ENCODE measurements at regions not wholly inside any gene's neighbourhood (a gene's known extent, or its start where the extent isn't known, plus 50 kb on each side); places are given as distances from the start of the nearest gene placed in this dataset.
"Not testable (repeated sequence)": the region's sequence is repeated elsewhere in the genome, so short reads cannot be mapped to it uniquely, and the experiment has no call there.

DNA sequence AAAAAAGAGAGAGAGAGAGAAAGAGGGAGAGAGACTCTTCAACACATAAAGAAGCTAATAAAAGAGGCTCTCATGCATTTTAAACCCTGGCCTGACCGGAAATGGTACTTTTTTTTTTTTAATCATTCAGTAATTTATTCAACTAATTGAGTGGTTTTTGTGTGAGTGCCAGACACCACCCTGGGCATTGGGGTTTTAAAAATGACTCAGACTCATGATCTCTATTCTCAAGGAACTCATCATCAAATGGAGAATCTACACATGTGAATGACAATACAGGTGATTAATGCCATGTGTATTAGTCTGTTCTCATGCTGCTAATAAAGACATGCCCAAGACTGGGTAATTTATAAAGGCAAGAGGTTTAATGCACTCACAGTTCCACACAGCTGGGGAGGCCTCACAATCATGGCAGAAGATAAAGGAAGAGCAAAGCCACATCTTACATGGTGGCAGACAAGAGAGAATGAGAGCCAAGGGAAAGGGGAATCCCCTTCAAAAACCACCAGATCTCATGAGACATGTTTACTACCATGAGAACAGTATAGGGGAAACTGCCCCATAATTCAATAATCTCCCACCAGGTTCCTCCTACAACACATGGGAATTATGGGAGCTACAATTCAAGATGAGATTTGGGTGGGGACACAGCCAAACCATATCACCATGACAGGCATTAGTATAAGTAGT is 158.5 kb upstream of the AUTS2 start:
- no peak overlapping the region for H3K4me3 ChIP-seq (ENCODE audit: low read length)
- no peaks in the 10 kb centered on the region for H3K27me3 ChIP-seq (ENCODE audit: control insufficient read depth, insufficient read depth, low read length)
- no peaks in the 10 kb centered on the region for H3K36me3 ChIP-seq (ENCODE audit: control insufficient read depth, low read depth, low read length)
- no peaks in the 10 kb centered on the region for H3K4me1 ChIP-seq (ENCODE audit: control insufficient read depth, low read depth, low read length)
- H3K27ac ChIP-seq (ENCODE audit: low read length), result no peak overlapping the region
- no peaks in the 10 kb centered on the region for H3K9me3 ChIP-seq (ENCODE audit: control insufficient read depth, low read depth, low read length)
- H3K9ac ChIP-seq (ENCODE audit: low read length), result no peak overlapping the region

GRCh38 chr7:69440976-69441375 is 157.3 kb upstream of the AUTS2 start:
- Histone ChIP-seq H3K9me3 (ENCODE audit: control insufficient read depth, low read depth, low read length) (no peaks in the 10 kb centered on the region), H3K27ac (ENCODE audit: low read length) (no peak overlapping the region), H3K4me1 (ENCODE audit: control insufficient read depth, low read depth, low read length) (no peaks in the 10 kb centered on the region), H3K4me3 (ENCODE audit: low read length) (no peak overlapping the region), H3K9ac (ENCODE audit: low read length) (no peak overlapping the region), H3K27me3 (ENCODE audit: control insufficient read depth, insufficient read depth, low read length) (no peaks in the 10 kb centered on the region), H3K36me3 (ENCODE audit: control insufficient read depth, low read depth, low read length) (no peaks in the 10 kb centered on the region)

DNA sequence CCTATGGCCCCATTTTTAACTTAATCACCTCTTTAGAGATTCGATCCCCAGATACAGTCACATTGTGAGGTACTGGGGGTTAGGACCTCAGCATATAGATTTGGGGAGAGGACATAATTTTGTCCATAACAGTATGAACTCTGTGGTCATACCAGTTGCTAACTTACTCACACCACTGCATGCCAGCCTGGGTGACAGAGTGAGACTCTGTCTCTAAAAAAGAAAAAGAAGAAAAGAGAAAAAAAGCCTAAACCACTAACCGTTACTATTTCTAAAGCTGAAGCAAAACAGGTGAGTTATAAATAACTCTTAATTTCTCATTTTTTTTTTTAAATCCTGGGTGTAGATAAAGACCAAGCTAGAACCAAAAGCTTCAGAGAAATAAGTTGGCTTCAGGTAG is 155.1 kb upstream of the AUTS2 start:
- Histone ChIP-seq H3K4me3 (ENCODE audit: low read length) (no peak overlapping the region), H3K9ac (ENCODE audit: low read length) (no peak overlapping the region), H3K27ac (ENCODE audit: low read length) (no peak overlapping the region), H3K4me1 (ENCODE audit: control insufficient read depth, low read depth, low read length) (no peaks in the 10 kb centered on the region), H3K36me3 (ENCODE audit: control insufficient read depth, low read depth, low read length) (no peaks in the 10 kb centered on the region), H3K9me3 (ENCODE audit: control insufficient read depth, low read depth, low read length) (no peaks in the 10 kb centered on the region), H3K27me3 (ENCODE audit: control insufficient read depth, insufficient read depth, low read length) (peaks cover 4% of the 10 kb centered on the region)

GRCh38 chr7:69445541-69445940 is 152.7 kb upstream of the AUTS2 start:
- Histone ChIP-seq H3K27ac (ENCODE audit: low read length) (no peak overlapping the region), H3K4me3 (ENCODE audit: low read length) (no peak overlapping the region), H3K9ac (ENCODE audit: low read length) (no peak overlapping the region), H3K36me3 (ENCODE audit: control insufficient read depth, low read depth, low read length) (no peaks in the 10 kb centered on the region), H3K9me3 (ENCODE audit: control insufficient read depth, low read depth, low read length) (no peaks in the 10 kb centered on the region), H3K27me3 (ENCODE audit: control insufficient read depth, insufficient read depth, low read length) (peaks cover 13% of the 10 kb centered on the region), H3K4me1 (ENCODE audit: control insufficient read depth, low read depth, low read length) (peaks cover 7% of the 10 kb centered on the region)

DNA sequence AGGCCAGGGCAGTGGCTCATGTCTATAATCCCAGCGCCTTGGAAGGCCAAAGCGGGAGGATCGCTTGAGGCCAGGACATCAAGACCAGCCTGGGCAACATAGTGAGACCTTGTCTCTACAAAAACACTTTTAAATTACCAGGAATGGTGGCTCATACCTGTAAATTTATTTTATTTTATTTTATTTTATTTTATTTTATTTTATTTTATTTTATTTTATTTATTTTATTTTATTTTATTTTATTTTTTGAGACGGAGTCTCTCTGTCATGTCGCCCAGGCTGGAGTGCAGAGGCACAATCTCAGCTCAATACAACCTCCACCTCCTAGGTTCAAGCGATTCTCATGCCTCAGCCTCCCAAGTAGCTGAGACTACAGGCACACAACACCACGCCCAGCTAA is 152.1 kb upstream of the AUTS2 start:
- H3K9me3 ChIP-seq (ENCODE audit: control insufficient read depth, low read depth, low read length); H3K36me3 ChIP-seq (ENCODE audit: control insufficient read depth, low read depth, low read length); H3K27ac ChIP-seq (ENCODE audit: low read length); H3K9ac ChIP-seq (ENCODE audit: low read length); H3K4me3 ChIP-seq (ENCODE audit: low read length): not testable (repeated sequence)
- H3K4me1 ChIP-seq (ENCODE audit: control insufficient read depth, low read depth, low read length), result peaks cover 14% of the 10 kb centered on the region
- peaks cover 19% of the 10 kb centered on the region for H3K27me3 ChIP-seq (ENCODE audit: control insufficient read depth, insufficient read depth, low read length)

GRCh38 chr7:69448071-69448470 is 150.2 kb upstream of the AUTS2 start:
- no peaks in the 10 kb centered on the region for H3K9me3 ChIP-seq (ENCODE audit: control insufficient read depth, low read depth, low read length)
- H3K36me3 ChIP-seq (ENCODE audit: control insufficient read depth, low read depth, low read length), result no peaks in the 10 kb centered on the region
- peaks cover 14% of the 10 kb centered on the region for H3K4me1 ChIP-seq (ENCODE audit: control insufficient read depth, low read depth, low read length)
- H3K9ac ChIP-seq (ENCODE audit: low read length), result no peak overlapping the region
- H3K27ac ChIP-seq (ENCODE audit: low read length), result no peak overlapping the region
- no peak overlapping the region for H3K4me3 ChIP-seq (ENCODE audit: low read length)
- peaks cover 35% of the 10 kb centered on the region for H3K27me3 ChIP-seq (ENCODE audit: control insufficient read depth, insufficient read depth, low read length)

DNA sequence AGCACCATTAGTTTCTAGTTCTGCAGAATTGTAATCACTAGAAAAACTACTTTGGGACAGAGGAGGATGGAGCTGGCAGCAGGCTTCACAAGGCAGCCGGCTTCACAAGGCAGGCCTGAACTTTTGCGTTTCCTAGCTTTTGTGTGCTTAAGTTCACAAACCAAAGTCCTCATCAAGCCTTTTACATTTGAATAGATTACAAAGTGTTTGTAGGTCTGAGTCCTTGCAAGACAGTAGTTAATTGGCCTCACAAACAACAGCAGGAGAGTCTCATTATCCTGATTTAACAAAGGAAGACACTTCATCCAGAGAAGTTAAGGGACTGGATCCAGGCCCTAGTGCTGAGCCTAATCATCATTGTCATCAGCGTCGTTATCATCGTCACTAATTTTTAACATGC is 147.8 kb upstream of the AUTS2 start:
- Histone ChIP-seq H3K9ac (ENCODE audit: low read length) (no peak overlapping the region), H3K4me3 (ENCODE audit: low read length) (no peak overlapping the region), H3K36me3 (ENCODE audit: control insufficient read depth, low read depth, low read length) (no peaks in the 10 kb centered on the region), H3K4me1 (ENCODE audit: control insufficient read depth, low read depth, low read length) (peaks cover 14% of the 10 kb centered on the region), H3K9me3 (ENCODE audit: control insufficient read depth, low read depth, low read length) (no peaks in the 10 kb centered on the region), H3K27me3 (ENCODE audit: control insufficient read depth, insufficient read depth, low read length) (peaks cover 35% of the 10 kb centered on the region), H3K27ac (ENCODE audit: low read length) (no peak overlapping the region)

- Histone ChIP-seq H3K27ac (ENCODE audit: low read length) (no peak overlapping the region), H3K9ac (ENCODE audit: low read length) (no peak overlapping the region), H3K9me3 (ENCODE audit: control insufficient read depth, low read depth, low read length) (no peaks in the 10 kb centered on the region), H3K36me3 (ENCODE audit: control insufficient read depth, low read depth, low read length) (no peaks in the 10 kb centered on the region), H3K4me1 (ENCODE audit: control insufficient read depth, low read depth, low read length) (peaks cover 14% of the 10 kb centered on the region), H3K27me3 (ENCODE audit: control insufficient read depth, insufficient read depth, low read length) (peaks cover 35% of the 10 kb centered on the region), H3K4me3 (ENCODE audit: low read length) (no peak overlapping the region)
These were observed 146.6 kb upstream of the AUTS2 start for GRCh38 chr7:69451715-69452114.

DNA sequence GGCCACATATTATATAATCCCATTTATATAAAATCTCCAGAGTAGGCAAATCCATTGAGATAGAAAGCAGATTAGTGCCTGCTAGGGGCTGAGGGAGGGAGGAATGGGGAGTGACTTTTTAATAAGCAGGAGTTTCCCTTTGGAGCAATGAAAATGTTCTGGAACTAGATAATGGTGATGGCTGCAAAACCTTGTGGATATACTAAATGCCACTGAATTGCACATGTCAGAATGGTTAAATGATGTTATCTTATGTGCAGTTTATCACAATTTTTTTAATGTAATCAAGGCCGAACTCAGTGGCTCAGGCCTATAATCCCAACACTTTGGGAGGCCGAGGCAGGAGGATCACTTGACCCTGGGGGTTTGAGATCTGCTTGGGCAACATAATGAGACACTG is 145.5 kb upstream of the AUTS2 start:
- H3K9me3 ChIP-seq (ENCODE audit: control insufficient read depth, low read depth, low read length), result no peaks in the 10 kb centered on the region
- no peak overlapping the region for H3K9ac ChIP-seq (ENCODE audit: low read length)
- no peak overlapping the region for H3K4me3 ChIP-seq (ENCODE audit: low read length)
- H3K27ac ChIP-seq (ENCODE audit: low read length), result no peak overlapping the region
- no peaks in the 10 kb centered on the region for H3K36me3 ChIP-seq (ENCODE audit: control insufficient read depth, low read depth, low read length)
- H3K4me1 ChIP-seq (ENCODE audit: control insufficient read depth, low read depth, low read length), result peaks cover 19% of the 10 kb centered on the region
- H3K27me3 ChIP-seq (ENCODE audit: control insufficient read depth, insufficient read depth, low read length), result peaks cover 35% of the 10 kb centered on the region

- Histone ChIP-seq H3K9ac (ENCODE audit: low read length) (no peak overlapping the region), H3K27ac (ENCODE audit: low read length) (no peak overlapping the region), H3K4me1 (ENCODE audit: control insufficient read depth, low read depth, low read length) (peaks cover 13% of the 10 kb centered on the region), H3K27me3 (ENCODE audit: control insufficient read depth, insufficient read depth, low read length) (peaks cover under 1% of the 10 kb centered on the region), H3K4me3 (ENCODE audit: low read length) (peak overlapping the region; percentile 10), H3K9me3 (ENCODE audit: control insufficient read depth, low read depth, low read length) (no peaks in the 10 kb centered on the region), H3K36me3 (ENCODE audit: control insufficient read depth, low read depth, low read length) (no peaks in the 10 kb centered on the region)
These were observed 140.4 kb upstream of the AUTS2 start for GRCh38 chr7:69457595-69458504.

DNA sequence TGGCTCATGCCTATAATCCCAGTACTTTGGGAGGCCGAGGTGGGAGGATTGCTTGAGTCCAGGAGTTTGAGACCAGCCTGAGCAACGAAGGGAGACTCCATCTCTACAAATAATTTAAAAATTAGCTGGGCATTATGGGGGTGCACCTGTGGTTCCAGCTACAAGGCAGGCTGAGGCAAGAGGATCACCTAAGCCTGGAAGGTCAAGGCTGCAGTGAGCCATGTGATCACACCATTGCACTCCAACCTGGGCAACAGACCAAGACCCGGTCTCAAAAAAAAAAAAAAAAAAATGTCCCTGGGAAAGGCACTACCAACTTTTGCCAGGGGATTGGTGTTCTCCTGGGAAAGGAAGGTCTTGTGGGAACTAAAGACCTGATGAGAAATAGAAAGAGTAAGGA is 134.2 kb upstream of the AUTS2 start:
- no peaks in the 10 kb centered on the region for H3K4me1 ChIP-seq (ENCODE audit: control insufficient read depth, low read depth, low read length)
- H3K9me3 ChIP-seq (ENCODE audit: control insufficient read depth, low read depth, low read length), result peaks cover 5% of the 10 kb centered on the region
- no peak overlapping the region for H3K9ac ChIP-seq (ENCODE audit: low read length)
- H3K4me3 ChIP-seq (ENCODE audit: low read length), result no peak overlapping the region
- no peaks in the 10 kb centered on the region for H3K36me3 ChIP-seq (ENCODE audit: control insufficient read depth, low read depth, low read length)
- no peak overlapping the region for H3K27ac ChIP-seq (ENCODE audit: low read length)
- H3K27me3 ChIP-seq (ENCODE audit: control insufficient read depth, insufficient read depth, low read length), result no peaks in the 10 kb centered on the region

DNA sequence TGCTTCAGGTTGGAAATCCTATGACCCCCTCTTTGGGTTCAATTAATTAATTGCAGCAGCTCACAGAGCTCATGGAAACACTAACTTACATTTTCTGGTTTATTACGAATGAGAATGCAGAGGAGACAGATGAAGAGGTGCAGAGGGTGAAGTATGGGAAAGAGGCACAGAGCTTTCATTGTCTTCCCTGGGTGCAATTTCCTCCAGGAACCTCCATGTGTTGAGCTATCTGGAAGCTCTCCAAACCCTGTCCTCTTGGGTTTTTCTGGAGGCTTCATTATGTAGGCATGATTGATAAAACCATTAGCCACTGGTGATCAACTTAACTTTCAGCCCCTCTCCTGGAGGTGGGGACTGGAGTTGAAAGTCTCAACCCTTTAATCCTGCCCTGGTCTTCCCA is 133.0 kb upstream of the AUTS2 start:
- no peak overlapping the region for H3K4me3 ChIP-seq (ENCODE audit: low read length)
- H3K9me3 ChIP-seq (ENCODE audit: control insufficient read depth, low read depth, low read length), result peaks cover 5% of the 10 kb centered on the region
- H3K27me3 ChIP-seq (ENCODE audit: control insufficient read depth, insufficient read depth, low read length), result no peaks in the 10 kb centered on the region
- H3K9ac ChIP-seq (ENCODE audit: low read length), result no peak overlapping the region
- no peak overlapping the region for H3K27ac ChIP-seq (ENCODE audit: low read length)
- no peaks in the 10 kb centered on the region for H3K36me3 ChIP-seq (ENCODE audit: control insufficient read depth, low read depth, low read length)
- H3K4me1 ChIP-seq (ENCODE audit: control insufficient read depth, low read depth, low read length), result no peaks in the 10 kb centered on the region
